ENCODE measurements at regions not wholly inside any gene's neighbourhood (a gene's known extent, or its start where the extent isn't known, plus 50 kb on each side); places are given as distances from the start of the nearest gene placed in this dataset.
A peak's percentile ranks its signal among the peaks of the same experiment; 100 is the strongest.
"Not testable (repeated sequence)": the region's sequence is repeated elsewhere in the genome, so short reads cannot be mapped to it uniquely, and the experiment has no call there.

DNA sequence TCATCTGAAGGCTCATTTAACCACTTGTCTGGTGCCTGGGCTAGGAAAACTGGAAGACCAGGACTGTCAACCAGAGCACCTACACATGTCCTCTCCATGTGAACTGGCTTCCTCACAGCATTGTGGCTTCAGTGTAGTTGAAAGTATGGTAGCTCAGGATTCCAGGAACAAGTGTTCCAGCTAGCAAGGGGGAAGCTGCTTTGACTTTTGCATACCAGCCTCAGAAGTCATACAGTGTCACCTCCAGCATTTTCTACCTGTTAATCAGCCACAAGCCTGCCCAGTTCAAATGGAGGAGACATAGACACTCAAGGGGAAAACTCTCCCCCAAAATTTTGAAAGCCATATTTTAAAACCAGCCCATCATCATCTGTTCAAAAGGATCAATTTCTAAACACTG is 212.8 kb upstream of the CAND1 start:
- H3K9me3 Mint-ChIP-seq = no peaks in the 10 kb centered on the region
- no peak for DNase-seq

DNA sequence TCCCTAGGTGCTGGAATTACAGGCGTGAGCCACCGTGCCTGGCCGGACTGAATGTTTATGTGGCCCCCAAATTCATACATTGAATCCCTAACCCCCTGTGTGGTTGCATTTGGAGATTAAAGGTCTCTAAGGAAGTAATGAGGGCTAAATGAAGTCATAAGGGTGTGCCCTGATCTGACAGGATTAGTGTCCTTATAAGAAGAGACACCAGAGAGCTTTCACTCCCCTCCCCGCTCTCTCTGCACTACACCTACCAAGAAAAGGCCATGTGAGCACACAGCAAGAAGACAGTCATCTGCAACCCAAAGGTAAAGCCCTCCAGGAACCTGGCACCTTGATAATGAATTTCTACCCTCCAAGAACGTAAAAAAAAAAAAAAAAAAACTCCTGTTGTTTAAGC is 212.1 kb upstream of the CAND1 start:
- no peak for DNase-seq
- H3K27ac Mint-ChIP-seq = no peak overlapping the region
- H3K4me1 Mint-ChIP-seq (ENCODE audit: low read depth) = no peaks in the 10 kb centered on the region
- H3K27me3 Mint-ChIP-seq = peaks cover 31% of the 10 kb centered on the region
- no peak overlapping the region for H3K4me3 Mint-ChIP-seq
- H3K36me3 Mint-ChIP-seq (ENCODE audit: low read depth) = no peaks in the 10 kb centered on the region
- no peaks in the 10 kb centered on the region for H3K9me3 Mint-ChIP-seq

More for the DNA sequence above, 212.8 kb upstream of the CAND1 start:
- Mint-ChIP-seq H3K27ac (no peak overlapping the region), H3K4me3 (no peak overlapping the region), H3K27me3 (peaks cover 28% of the 10 kb centered on the region), H3K4me1 (ENCODE audit: low read depth) (no peaks in the 10 kb centered on the region), H3K36me3 (ENCODE audit: low read depth) (no peaks in the 10 kb centered on the region)

DNA sequence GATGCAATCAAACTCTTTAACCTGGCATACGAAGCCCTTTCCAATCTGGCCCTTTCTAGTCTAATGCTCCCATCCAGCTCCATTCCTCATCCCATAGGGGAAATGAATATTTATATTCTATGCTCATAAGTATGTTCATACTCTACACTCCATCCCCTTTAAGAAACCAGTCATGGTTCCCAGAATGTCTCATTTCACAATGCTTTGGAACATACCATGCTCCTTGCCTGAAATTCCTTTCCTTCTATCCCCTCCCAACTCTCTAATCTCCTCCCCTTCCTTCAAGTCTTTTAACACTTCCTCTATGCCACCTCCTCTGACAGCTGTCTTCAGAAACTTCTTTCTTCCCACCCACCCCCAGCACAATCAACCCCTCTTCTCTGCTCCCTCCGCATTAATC is 207.0 kb upstream of the CAND1 start:
- H3K27me3 Mint-ChIP-seq = peaks cover 47% of the 10 kb centered on the region
- H3K36me3 Mint-ChIP-seq (ENCODE audit: low read depth) = no peaks in the 10 kb centered on the region
- no peaks in the 10 kb centered on the region for H3K4me1 Mint-ChIP-seq (ENCODE audit: low read depth)
- H3K4me3 Mint-ChIP-seq = no peak overlapping the region
- no peak overlapping the region for H3K27ac Mint-ChIP-seq
- DNase-seq = no peak
- H3K9me3 Mint-ChIP-seq = no peaks in the 10 kb centered on the region

DNA sequence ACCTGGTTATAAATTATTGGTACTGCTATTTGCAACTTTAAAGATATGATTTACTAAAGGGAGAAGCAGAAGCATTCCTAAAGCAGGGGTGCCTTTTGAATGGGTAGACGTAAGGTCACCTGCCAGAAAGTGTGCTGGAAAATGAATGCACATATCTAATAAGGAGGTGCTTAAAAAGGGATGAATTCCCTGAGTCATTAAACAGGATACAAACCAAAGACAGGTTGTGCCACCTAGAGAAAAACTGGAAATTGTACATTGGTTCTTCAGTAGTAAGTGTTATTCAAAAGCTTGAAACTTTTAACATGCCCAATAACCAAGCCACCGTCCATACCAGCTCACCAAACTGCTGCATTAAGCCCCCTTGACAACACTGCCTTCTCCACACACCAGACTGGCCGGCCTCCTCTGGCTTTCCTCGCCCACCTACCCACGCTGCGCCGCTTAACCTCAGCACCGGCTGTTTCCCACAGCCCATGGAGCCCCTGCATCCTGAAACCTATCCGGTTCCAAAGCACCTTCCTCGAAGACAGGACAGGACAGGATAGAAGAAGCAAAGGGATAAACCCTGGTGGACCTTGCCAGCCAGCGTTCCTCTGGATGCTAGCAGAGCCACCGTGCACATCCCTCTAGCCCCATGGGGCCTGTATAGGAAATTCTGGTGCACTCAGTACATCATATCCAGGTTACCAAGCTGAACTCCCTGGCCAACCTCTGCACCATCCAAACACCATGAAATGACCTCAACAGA is 201.5 kb upstream of the CAND1 start:
- DNase-seq = peak; percentile 35
- no peaks in the 10 kb centered on the region for H3K9me3 Mint-ChIP-seq
- no peak overlapping the region for H3K27ac Mint-ChIP-seq
- H3K27me3 Mint-ChIP-seq = peaks cover 68% of the 10 kb centered on the region
- no peaks in the 10 kb centered on the region for H3K36me3 Mint-ChIP-seq (ENCODE audit: low read depth)
- peak overlapping the region; percentile 77 for H3K4me3 Mint-ChIP-seq
- H3K4me1 Mint-ChIP-seq (ENCODE audit: low read depth) = peaks cover 21% of the 10 kb centered on the region

DNA sequence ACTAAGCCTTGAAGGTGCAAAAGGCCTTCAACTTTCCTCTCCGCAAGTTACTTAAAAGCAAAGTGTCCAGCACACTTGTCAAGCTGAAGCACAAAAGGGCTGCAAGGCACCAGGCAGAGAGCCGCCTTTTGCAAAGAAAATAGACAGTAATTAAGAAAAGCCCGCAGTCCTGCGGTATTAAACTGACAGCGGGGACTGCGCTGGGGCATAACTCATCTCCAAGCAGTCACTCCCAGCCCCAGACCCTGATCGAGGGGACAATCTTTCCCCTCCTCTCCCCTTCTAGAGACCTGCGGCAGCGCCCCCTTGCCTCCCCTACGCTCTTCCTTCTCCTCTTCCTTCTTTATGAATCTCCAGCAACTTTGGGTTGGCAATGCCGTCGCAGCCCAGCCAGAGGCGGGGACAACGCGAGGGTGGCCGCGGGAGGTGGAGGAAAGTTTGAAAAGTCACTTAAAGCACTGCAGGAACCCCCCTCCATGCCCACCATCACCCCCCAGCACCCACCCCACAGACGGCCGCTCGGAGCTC is 200.9 kb upstream of the CAND1 start:
- H3K27ac Mint-ChIP-seq = peak overlapping the region; percentile 44
- DNase-seq = peak; percentile 43
- peak overlapping the region; percentile 77 for H3K4me3 Mint-ChIP-seq
- no peaks in the 10 kb centered on the region for H3K36me3 Mint-ChIP-seq (ENCODE audit: low read depth)
- H3K4me1 Mint-ChIP-seq (ENCODE audit: low read depth) = peaks cover 21% of the 10 kb centered on the region
- H3K27me3 Mint-ChIP-seq = peaks cover 63% of the 10 kb centered on the region
- H3K9me3 Mint-ChIP-seq = no peaks in the 10 kb centered on the region

DNA sequence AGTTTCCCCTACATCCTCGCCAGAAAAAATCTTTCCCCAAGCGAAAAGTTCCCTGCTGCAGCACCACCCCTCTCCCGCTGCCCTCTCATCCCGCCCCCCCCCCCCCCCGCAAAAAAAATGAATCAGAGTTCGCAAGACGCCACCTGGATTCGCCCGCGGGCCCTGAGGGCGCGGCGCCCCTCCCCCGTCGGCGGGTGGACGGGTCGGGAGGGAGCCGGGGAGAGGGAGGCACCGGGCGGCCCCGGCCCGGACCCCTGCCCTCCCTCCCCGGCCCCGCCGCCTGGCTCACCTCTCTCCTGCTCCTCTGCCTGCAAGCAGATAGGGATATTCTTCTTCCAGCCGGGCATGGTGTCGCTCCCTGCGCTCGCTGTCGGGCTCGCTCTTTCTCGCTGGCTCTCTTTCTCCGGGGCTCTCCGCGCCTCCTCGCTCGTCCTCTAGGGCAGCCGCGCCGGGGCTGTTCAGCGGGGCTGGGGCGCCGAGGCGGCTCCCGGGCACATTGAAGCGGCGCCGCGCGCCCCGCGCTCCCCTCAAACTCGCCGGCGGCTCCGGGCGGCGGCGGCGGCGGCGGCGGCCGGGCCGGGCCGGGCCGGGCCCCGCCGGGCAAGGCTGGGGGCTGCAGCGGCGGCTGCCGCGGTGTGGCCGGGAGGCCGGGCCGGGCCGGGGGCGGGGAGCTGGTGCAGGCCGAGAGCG is 200.3 kb upstream of the CAND1 start:
- no peaks in the 10 kb centered on the region for H3K9me3 Mint-ChIP-seq
- peak; percentile 67 for DNase-seq
- H3K27me3 Mint-ChIP-seq = peaks cover 66% of the 10 kb centered on the region
- H3K4me1 Mint-ChIP-seq (ENCODE audit: low read depth) = peaks cover 21% of the 10 kb centered on the region
- H3K27ac Mint-ChIP-seq = peak overlapping the region; percentile 72
- H3K36me3 Mint-ChIP-seq (ENCODE audit: low read depth) = no peaks in the 10 kb centered on the region
- peak overlapping the region; percentile 81 for H3K4me3 Mint-ChIP-seq

DNA sequence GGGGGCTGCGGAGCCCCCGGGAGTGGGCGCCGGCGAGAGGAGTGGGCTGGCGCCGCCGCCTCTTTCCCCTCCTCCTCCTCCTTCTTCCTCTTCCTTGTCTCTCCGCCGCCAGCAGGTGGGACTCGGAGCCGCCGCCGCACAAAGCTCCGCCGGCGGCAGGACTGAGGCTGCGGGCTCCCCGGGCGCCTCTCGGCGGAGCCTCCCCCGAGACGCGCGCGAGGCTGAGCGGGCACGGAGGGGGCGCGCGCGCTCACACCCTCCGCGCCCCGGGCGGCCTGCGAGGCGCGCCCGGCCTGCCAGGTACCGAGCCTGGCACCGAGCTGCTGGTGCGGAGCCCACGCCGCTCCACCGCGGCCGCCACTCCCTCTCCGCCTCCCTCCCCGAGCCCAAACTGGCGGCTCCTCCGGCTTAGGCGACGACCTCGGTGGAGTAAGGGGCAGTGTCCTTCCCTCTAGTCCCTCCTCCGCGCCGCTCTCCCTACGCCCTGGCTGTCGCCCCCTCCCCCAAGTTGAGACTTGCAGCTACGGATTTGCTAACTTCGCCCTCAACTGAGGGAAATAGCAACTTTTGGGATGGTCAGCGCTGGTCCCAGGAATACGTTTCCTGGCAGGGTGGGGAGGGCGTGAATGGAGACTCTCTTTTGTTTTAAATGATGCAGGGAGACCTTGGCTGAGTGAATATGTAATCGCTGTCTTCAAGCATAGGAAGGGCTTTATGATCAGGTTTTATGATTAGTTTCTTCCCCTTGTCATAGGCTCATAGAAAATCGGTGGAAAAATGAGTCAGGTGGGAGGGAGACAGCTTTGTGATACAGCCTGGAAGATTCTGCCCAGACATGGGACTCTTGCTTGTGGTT is 199.5 kb upstream of the CAND1 start:
- peak; percentile 62 for DNase-seq
- H3K4me1 Mint-ChIP-seq (ENCODE audit: low read depth) = peaks cover 21% of the 10 kb centered on the region
- H3K4me3 Mint-ChIP-seq = peak overlapping the region; percentile 75
- peak overlapping the region; percentile 55 for H3K27ac Mint-ChIP-seq
- no peaks in the 10 kb centered on the region for H3K9me3 Mint-ChIP-seq
- peaks cover 67% of the 10 kb centered on the region for H3K27me3 Mint-ChIP-seq
- no peaks in the 10 kb centered on the region for H3K36me3 Mint-ChIP-seq (ENCODE audit: low read depth)

DNA sequence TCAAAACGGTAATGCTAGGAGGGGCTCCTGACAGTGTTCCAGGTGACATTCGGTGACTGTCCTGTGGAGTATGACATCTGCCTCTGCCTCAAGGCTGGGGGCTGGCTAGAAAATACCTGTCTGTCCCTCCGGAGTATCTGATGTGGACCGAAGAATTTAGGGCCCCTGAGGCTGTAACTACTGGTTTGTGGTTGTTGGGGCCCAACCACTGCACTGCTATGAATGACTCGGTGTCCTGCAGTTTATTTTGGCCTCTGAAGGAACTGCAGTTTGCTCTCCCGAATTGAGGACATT is 198.9 kb upstream of the CAND1 start:
- Mint-ChIP-seq H3K4me1 (ENCODE audit: low read depth) (peaks cover 21% of the 10 kb centered on the region), H3K4me3 (peak overlapping the region; percentile 75), H3K27me3 (peaks cover 73% of the 10 kb centered on the region), H3K36me3 (ENCODE audit: low read depth) (no peaks in the 10 kb centered on the region), H3K9me3 (no peaks in the 10 kb centered on the region), H3K27ac (peak overlapping the region; percentile 55)
- peak; percentile 34 for DNase-seq

DNA sequence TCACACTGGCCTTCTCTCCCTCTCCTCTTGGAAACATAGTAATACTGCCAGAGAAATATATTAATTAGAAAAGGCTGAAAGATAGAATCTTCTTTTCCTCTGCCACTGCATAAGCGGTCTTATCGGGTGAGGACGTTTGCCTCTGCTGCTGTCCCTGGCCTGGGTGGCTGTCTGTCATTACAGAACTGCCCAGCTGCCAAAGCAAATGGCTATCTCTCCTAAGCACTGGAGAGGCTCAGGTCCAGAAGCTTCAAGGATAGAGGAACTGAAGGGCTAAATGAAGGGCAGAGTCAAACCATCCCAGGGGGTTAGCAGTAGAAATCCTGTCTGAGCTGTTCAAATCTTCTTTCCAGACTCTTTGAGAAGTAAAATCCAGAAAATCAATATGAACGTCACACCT is 198.6 kb upstream of the CAND1 start:
- no peaks in the 10 kb centered on the region for H3K9me3 Mint-ChIP-seq
- H3K4me1 Mint-ChIP-seq (ENCODE audit: low read depth) = peaks cover 21% of the 10 kb centered on the region
- no peak overlapping the region for H3K27ac Mint-ChIP-seq
- no peak for DNase-seq
- peaks cover 74% of the 10 kb centered on the region for H3K27me3 Mint-ChIP-seq
- H3K36me3 Mint-ChIP-seq (ENCODE audit: low read depth) = no peaks in the 10 kb centered on the region
- H3K4me3 Mint-ChIP-seq = no peak overlapping the region

DNA sequence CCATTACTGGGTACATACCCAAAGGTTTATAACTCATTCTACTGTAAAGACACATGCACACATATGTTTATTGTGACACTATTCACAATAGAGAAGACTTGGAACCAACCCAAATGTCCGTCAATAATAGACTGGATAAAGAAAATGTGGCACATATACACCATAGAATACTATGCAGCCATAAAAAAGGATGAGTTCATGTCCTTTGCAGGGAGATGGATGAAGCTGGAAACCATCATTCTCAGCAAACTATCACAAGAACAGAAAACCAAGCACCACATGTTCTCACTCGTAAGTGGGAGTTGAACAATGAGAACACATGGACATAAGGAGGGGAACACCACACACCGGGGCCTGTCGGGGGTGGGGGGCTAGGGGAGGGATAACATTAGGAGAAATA is 196.9 kb upstream of the CAND1 start:
- Mint-ChIP-seq H3K27me3 (peaks cover 75% of the 10 kb centered on the region), H3K4me1 (ENCODE audit: low read depth) (peaks cover 26% of the 10 kb centered on the region)
- H3K36me3 Mint-ChIP-seq (ENCODE audit: low read depth); DNase-seq; H3K27ac Mint-ChIP-seq; H3K9me3 Mint-ChIP-seq; H3K4me3 Mint-ChIP-seq: not testable (repeated sequence)

DNA sequence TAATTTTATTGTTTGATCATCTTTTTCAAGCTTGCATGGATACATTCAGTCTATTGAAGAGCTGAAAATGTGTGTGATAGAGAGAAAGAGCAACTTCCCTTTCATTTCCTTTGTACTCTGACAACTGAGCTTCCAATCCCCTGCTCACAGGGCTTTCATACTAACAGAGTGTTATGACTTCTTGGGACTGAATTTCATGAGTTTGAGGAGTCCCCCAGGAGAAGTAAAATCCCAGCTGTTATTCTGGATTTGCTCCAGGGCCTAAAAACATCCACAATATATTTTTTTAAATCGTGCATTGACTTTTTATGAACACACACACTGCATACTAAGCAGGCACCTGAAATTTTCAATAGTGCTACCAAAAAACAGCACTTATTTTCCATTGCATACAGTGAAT is 195.8 kb upstream of the CAND1 start:
- Mint-ChIP-seq H3K27ac (no peak overlapping the region), H3K4me1 (ENCODE audit: low read depth) (peaks cover 21% of the 10 kb centered on the region), H3K9me3 (no peaks in the 10 kb centered on the region), H3K27me3 (peaks cover 65% of the 10 kb centered on the region), H3K4me3 (no peak overlapping the region), H3K36me3 (ENCODE audit: low read depth) (no peaks in the 10 kb centered on the region)
- DNase-seq = no peak

DNA sequence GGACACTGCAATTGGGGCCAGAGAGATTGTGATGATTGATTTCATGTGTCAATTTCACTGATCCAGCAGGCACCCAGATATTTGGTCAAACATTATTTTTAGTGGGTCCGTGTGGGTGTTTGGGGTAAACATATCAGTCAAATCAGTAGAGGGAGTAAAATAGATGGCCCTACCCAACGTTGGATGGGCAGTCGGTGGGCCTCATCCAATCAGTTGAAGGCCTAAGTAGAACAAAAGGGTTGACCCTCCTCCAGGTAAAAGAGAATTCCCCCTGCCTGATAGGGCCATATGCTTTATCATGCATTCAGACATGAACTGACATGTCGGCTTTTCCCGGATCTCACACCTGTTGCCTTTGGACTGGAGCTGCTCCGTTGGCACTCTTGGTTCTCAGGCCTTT is 195.1 kb upstream of the CAND1 start:
- Mint-ChIP-seq H3K27me3 (peaks cover 65% of the 10 kb centered on the region), H3K27ac (no peak overlapping the region)

DNA sequence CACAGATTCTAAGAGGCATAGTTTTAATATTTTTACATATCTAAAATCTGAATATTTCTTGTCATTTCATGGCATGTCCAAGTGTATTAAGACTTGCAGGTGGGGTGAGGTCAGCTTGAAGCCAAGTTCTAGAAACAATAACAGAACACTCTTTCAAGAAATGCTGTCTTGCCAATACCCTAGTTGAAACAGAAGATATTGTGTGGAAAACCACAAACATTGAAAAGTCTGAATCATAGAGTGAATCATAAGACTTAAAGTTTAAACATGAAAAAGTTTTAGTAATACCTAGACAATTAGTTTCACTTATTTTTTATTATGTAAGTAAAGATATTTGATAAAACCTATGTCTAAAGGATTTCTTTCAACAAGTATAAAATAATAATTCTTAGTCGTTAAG is 191.5 kb upstream of the CAND1 start:
- no peaks in the 10 kb centered on the region for H3K9me3 Mint-ChIP-seq
- peaks cover 20% of the 10 kb centered on the region for H3K4me1 Mint-ChIP-seq (ENCODE audit: low read depth)
- H3K27me3 Mint-ChIP-seq = peaks cover 60% of the 10 kb centered on the region
- no peak for DNase-seq
- no peaks in the 10 kb centered on the region for H3K36me3 Mint-ChIP-seq (ENCODE audit: low read depth)
- H3K4me3 Mint-ChIP-seq = no peak overlapping the region
- H3K27ac Mint-ChIP-seq = no peak overlapping the region

More for the DNA sequence above, 195.1 kb upstream of the CAND1 start:
- no peaks in the 10 kb centered on the region for H3K36me3 Mint-ChIP-seq (ENCODE audit: low read depth)
- no peak for DNase-seq
- H3K4me1 Mint-ChIP-seq (ENCODE audit: low read depth) = peaks cover 21% of the 10 kb centered on the region
- H3K9me3 Mint-ChIP-seq = no peaks in the 10 kb centered on the region
- no peak overlapping the region for H3K4me3 Mint-ChIP-seq

DNA sequence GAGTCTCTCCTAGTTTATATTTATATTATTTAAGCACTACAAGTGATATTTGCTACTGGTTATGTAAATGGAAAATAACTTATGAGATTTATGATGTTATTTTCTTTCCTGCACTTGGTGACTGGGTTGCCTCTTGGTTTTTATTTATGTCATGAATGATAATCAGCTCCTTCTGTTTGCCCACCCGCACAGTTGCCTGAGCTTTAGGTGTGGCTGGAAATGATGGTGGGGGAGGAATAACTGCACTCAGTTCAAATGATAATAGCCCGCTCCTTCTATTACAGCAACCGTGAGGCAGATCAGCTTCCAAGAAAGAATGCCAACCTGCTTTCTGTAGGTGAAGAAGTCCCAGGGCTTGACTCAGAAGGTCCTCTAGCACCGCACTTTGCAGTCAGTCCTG is 190.2 kb upstream of the CAND1 start:
- DNase-seq = no peak
- H3K9me3 Mint-ChIP-seq = no peaks in the 10 kb centered on the region
- no peak overlapping the region for H3K4me3 Mint-ChIP-seq
- H3K36me3 Mint-ChIP-seq (ENCODE audit: low read depth) = no peaks in the 10 kb centered on the region
- peaks cover 64% of the 10 kb centered on the region for H3K27me3 Mint-ChIP-seq
- H3K4me1 Mint-ChIP-seq (ENCODE audit: low read depth) = peaks cover 20% of the 10 kb centered on the region
- H3K27ac Mint-ChIP-seq = no peak overlapping the region

Data from activated T-cell treated with anti-CD3 and anti-CD28 coated beads, Interleukin-2, amount 50 U/mL, for 24 hours (primary cell).